Neural cell (in vitro differentiated cells): ENCODE measurements at regions not wholly inside any gene's neighbourhood (a gene's known extent, or its start where the extent isn't known, plus 50 kb on each side); places are given as distances from the start of the nearest gene placed in this dataset.

Experiments used
- H2AFZ ChIP-seq: fragments of 200-600, 300-800 bp; sonication (generic), shearing (Covaris generic); 2 replicates; pipeline ENCODE4 v1.6.0; 2014; ENCODE audit warnings: low read depth, mild to moderate bottlenecking, antibody characterized with exemption, low read length, moderate library complexity
- H3F3A ChIP-seq: fragments of 200-600 bp; shearing (Covaris generic); 2 replicates; pipeline ENCODE4 v1.6.1; 2016; ENCODE audit warnings: mild to moderate bottlenecking, moderate library complexity, mixed read lengths, antibody characterized with exemption, low read length; ENCODE audit not compliant: insufficient read depth, poor library complexity, severe bottlenecking
- H3K27ac ChIP-seq: fragments of 200-600, 300-800 bp; sonication (generic), shearing (Covaris generic); 2 replicates; pipeline ENCODE4 v1.5.1; 2014; ENCODE audit warnings: mild to moderate bottlenecking, low read length, moderate library complexity
- H3K27me3 ChIP-seq: fragments of 300-800, 200-600 bp; sonication (generic), shearing (Covaris generic); 2 replicates; pipeline ENCODE4 v1.6.0; 2014; ENCODE audit warnings: mild to moderate bottlenecking, low read depth, low read length, moderate library complexity; ENCODE audit not compliant: insufficient read depth
- H3K36me3 ChIP-seq: fragments of 300-800, 200-600 bp; sonication (generic), shearing (Covaris generic); 2 replicates; pipeline ENCODE4 v1.5.1; 2014; ENCODE audit warnings: mild to moderate bottlenecking, antibody characterized with exemption, low read length, moderate library complexity; ENCODE audit not compliant: insufficient read depth
- H3K4me2 ChIP-seq: fragments of 300-800, 200-600 bp; sonication (generic), shearing (Covaris generic); 2 replicates; pipeline ENCODE4 v1.6.0; 2014; ENCODE audit warnings: mild to moderate bottlenecking, low read length
- H3K4me3 ChIP-seq: fragments of 300-800, 200-600 bp; sonication (generic), shearing (Covaris generic); 2 replicates; pipeline ENCODE4 v1.5.1; 2014; ENCODE audit warnings: mild to moderate bottlenecking, low read length, moderate library complexity
- H3K79me2 ChIP-seq: fragments of 200-600 bp; shearing (Covaris generic); replicated peaks from 2 replicates; pipeline ENCODE4 v1.6.0; 2014; ENCODE audit warnings: mild to moderate bottlenecking, low read length, moderate library complexity; ENCODE audit not compliant: insufficient read depth
- H3K9ac ChIP-seq: fragments of 300-800, 200-600 bp; sonication (generic), shearing (Covaris generic); 2 replicates; pipeline ENCODE4 v1.6.1; 2016; ENCODE audit warnings: mild to moderate bottlenecking, low read length, mixed read lengths
- H3K9me2 ChIP-seq: fragments of 200-600 bp; shearing (Covaris generic); 2 replicates; pipeline ENCODE4 v1.6.1; 2016; ENCODE audit warnings: mild to moderate bottlenecking, low read length, mixed read lengths; ENCODE audit not compliant: insufficient read depth
- H3K9me3 ChIP-seq: fragments of 200-600, 300-800 bp; sonication (generic), shearing (Covaris generic); 2 replicates; pipeline ENCODE4 v1.6.1; 2016; ENCODE audit warnings: mild to moderate bottlenecking, mixed run types, low read length, moderate library complexity, mixed read lengths
- H4K20me1 ChIP-seq: fragments of 200-600 bp; shearing (Covaris generic); 2 replicates; pipeline ENCODE4 v1.6.1; 2016; ENCODE audit warnings: mild to moderate bottlenecking, mixed run types; ENCODE audit not compliant: insufficient read depth
- EP300 ChIP-seq: fragments of 450-650 bp; conservative IDR thresholded peaks from 2 replicates; pipeline ENCODE4 v1.6.1; 2014; ENCODE audit warnings: antibody characterized with exemption, mild to moderate bottlenecking, moderate library complexity; ENCODE audit not compliant: poor library complexity, severe bottlenecking
- EZH2 ChIP-seq: fragments of 200-600, 300-800 bp; shearing (Covaris generic), sonication (generic); IDR thresholded peaks from 2 replicates; pipeline ENCODE4 v1.6.1; 2014; ENCODE audit warnings: antibody characterized with exemption, low read length, borderline replicate concordance, mild to moderate bottlenecking; ENCODE audit not compliant: insufficient read depth, poor library complexity, severe bottlenecking
- MXI1 ChIP-seq: fragments of 450-650 bp; conservative IDR thresholded peaks from 2 replicates; pipeline ENCODE4 v1.6.1; 2014; ENCODE audit warnings: antibody characterized with exemption, mild to moderate bottlenecking; ENCODE audit not compliant: poor library complexity, severe bottlenecking
- POLR2AphosphoS5 ChIP-seq: IDR thresholded peaks from 2 replicates; pipeline ENCODE4 v1.6.1; 2012
- RAD21 ChIP-seq: fragments of 450-650 bp; conservative IDR thresholded peaks from 2 replicates; pipeline ENCODE4 v1.6.1; 2014; ENCODE audit warnings: antibody characterized with exemption, mild to moderate bottlenecking, moderate library complexity
- SMC3 ChIP-seq: fragments of 450-650 bp; conservative IDR thresholded peaks from 2 replicates; pipeline ENCODE4 v1.6.1; 2014; ENCODE audit warnings: antibody characterized with exemption, mild to moderate bottlenecking, moderate library complexity; ENCODE audit not compliant: poor library complexity
- TAF1 ChIP-seq: IDR thresholded peaks from 2 replicates; pipeline ENCODE4 v1.6.1; 2012; ENCODE audit warnings: low read depth
- TF ChIP-seq, protein P1 (sequence below): fragments of 450-650 bp; IDR thresholded peaks from 2 replicates; pipeline ENCODE4 v1.5.1; 2014; ENCODE audit warnings: antibody characterized with exemption, mild to moderate bottlenecking, moderate library complexity; ENCODE audit not compliant: poor library complexity, severe bottlenecking
- TF ChIP-seq, protein P2 (sequence below): IDR thresholded peaks from 2 replicates; pipeline ENCODE4 v1.6.1; 2012; ENCODE audit warnings: borderline replicate concordance

DNA sequence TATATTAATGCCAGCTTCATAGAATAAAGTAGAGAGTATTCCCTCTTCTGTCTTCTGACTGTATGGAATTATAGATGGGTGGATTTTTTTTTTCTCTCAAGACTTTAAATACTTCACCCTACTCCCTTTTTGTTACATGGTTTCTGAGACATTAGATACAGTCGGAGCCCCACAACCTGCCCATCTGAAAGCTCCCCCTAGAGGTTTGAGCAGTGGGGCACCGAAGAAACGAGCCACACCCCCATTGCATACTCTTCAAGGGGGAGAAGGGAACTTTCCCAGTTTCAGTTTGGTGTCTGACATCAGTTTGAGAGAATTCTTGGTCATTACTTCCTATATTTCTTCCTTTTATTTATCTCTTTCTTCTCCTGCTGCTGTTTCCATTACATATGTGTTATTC, 437.6 kb upstream of the AGA start:
- Histone ChIP-seq H3K9ac (no peak overlapping the region), H3K79me2 (no peaks in the 10 kb centered on the region), H3K9me2 (no peaks in the 10 kb centered on the region), H3K36me3 (no peaks in the 10 kb centered on the region), H3F3A (no peaks in the 10 kb centered on the region), H3K4me3 (no peak overlapping the region), H3K27me3 (no peaks in the 10 kb centered on the region), H3K9me3 (no peaks in the 10 kb centered on the region), H3K4me2 (no peak overlapping the region), H3K27ac (no peak overlapping the region), H4K20me1 (no peaks in the 10 kb centered on the region), H2AFZ (no peak overlapping the region)
- TF ChIP-seq RAD21 = no peak
- TF ChIP-seq SMC3 = no peak
- no peak for TF ChIP-seq MXI1
- TF ChIP-seq EP300 = no peak
- TF ChIP-seq, protein P1, sequence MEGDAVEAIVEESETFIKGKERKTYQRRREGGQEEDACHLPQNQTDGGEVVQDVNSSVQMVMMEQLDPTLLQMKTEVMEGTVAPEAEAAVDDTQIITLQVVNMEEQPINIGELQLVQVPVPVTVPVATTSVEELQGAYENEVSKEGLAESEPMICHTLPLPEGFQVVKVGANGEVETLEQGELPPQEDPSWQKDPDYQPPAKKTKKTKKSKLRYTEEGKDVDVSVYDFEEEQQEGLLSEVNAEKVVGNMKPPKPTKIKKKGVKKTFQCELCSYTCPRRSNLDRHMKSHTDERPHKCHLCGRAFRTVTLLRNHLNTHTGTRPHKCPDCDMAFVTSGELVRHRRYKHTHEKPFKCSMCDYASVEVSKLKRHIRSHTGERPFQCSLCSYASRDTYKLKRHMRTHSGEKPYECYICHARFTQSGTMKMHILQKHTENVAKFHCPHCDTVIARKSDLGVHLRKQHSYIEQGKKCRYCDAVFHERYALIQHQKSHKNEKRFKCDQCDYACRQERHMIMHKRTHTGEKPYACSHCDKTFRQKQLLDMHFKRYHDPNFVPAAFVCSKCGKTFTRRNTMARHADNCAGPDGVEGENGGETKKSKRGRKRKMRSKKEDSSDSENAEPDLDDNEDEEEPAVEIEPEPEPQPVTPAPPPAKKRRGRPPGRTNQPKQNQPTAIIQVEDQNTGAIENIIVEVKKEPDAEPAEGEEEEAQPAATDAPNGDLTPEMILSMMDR = no peak
- TF ChIP-seq EZH2 = no peak
- TF ChIP-seq POLR2AphosphoS5 = no peak
- no peak for TF ChIP-seq TAF1
- TF ChIP-seq, protein P2, sequence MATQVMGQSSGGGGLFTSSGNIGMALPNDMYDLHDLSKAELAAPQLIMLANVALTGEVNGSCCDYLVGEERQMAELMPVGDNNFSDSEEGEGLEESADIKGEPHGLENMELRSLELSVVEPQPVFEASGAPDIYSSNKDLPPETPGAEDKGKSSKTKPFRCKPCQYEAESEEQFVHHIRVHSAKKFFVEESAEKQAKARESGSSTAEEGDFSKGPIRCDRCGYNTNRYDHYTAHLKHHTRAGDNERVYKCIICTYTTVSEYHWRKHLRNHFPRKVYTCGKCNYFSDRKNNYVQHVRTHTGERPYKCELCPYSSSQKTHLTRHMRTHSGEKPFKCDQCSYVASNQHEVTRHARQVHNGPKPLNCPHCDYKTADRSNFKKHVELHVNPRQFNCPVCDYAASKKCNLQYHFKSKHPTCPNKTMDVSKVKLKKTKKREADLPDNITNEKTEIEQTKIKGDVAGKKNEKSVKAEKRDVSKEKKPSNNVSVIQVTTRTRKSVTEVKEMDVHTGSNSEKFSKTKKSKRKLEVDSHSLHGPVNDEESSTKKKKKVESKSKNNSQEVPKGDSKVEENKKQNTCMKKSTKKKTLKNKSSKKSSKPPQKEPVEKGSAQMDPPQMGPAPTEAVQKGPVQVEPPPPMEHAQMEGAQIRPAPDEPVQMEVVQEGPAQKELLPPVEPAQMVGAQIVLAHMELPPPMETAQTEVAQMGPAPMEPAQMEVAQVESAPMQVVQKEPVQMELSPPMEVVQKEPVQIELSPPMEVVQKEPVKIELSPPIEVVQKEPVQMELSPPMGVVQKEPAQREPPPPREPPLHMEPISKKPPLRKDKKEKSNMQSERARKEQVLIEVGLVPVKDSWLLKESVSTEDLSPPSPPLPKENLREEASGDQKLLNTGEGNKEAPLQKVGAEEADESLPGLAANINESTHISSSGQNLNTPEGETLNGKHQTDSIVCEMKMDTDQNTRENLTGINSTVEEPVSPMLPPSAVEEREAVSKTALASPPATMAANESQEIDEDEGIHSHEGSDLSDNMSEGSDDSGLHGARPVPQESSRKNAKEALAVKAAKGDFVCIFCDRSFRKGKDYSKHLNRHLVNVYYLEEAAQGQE = no peak

DNA sequence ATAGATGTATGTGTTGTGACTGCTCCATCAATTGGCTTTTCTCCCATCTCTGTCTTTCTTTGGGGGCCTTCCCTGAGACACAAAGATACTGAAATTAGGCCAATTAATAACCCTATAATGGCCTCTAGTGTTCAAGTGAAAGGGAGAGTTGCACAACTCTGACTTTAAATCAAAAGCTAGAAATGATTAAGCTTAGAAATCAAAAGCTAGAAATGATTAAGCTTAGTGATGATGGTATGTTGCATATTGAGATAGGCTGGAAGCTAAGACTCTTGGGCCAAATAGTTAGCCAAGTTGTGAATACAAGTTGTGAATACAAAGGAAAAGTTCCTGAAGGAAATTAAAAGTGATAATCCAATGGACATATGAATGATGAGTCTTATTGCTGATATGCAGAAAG, 452.9 kb upstream of the AGA start:
- Histone ChIP-seq H3K36me3 (no peaks in the 10 kb centered on the region), H3K9ac (no peak overlapping the region), H3F3A (no peaks in the 10 kb centered on the region), H3K4me2 (no peak overlapping the region), H3K4me3 (no peak overlapping the region), H3K79me2 (no peaks in the 10 kb centered on the region), H2AFZ (no peak overlapping the region), H4K20me1 (no peaks in the 10 kb centered on the region), H3K9me3 (no peaks in the 10 kb centered on the region), H3K27ac (no peak overlapping the region), H3K9me2 (no peaks in the 10 kb centered on the region), H3K27me3 (no peaks in the 10 kb centered on the region)
- no peak for TF ChIP-seq EP300
- no peak for TF ChIP-seq POLR2AphosphoS5
- TF ChIP-seq TAF1 = no peak
- no peak for TF ChIP-seq RAD21
- TF ChIP-seq, protein P1 = no peak
- no peak for TF ChIP-seq SMC3
- TF ChIP-seq MXI1 = no peak
- TF ChIP-seq, protein P2 = no peak
- TF ChIP-seq EZH2 = no peak
